Superior temporal gyrus (tissue), 1 donor: ENCODE measurements at regions not wholly inside any gene's neighbourhood (a gene's known extent, or its start where the extent isn't known, plus 50 kb on each side); places are given as distances from the start of the nearest gene placed in this dataset.
"Not testable (repeated sequence)": the region's sequence is repeated elsewhere in the genome, so short reads cannot be mapped to it uniquely, and the experiment has no call there.

ENCODE experiments used
- DNase-seq: peaks from one replicate; pipeline ENCODE4 v3.0.0-alpha.2; 2016; ENCODE audit errors: extremely low spot score

DNA sequence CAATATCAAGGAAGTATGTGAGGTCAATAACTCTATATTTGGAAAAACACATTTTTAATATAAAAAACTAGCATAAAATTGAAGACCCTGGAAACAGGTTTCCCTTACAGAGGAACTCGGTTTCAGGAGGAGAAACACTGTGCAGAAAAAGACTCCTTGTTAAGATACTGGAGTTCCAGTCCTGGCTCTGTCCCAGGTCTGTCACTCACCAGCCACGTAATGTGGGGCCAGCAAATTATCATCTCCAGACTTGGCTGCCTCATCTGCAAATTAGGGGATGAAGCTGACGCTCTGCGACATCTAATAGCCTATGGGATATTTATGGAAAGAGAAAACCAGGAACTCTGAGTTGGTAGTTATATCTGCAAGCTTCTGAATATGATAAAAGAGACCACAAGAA, 702.7 kb downstream of the EPHA7 start:
- no peak for DNase-seq

DNA sequence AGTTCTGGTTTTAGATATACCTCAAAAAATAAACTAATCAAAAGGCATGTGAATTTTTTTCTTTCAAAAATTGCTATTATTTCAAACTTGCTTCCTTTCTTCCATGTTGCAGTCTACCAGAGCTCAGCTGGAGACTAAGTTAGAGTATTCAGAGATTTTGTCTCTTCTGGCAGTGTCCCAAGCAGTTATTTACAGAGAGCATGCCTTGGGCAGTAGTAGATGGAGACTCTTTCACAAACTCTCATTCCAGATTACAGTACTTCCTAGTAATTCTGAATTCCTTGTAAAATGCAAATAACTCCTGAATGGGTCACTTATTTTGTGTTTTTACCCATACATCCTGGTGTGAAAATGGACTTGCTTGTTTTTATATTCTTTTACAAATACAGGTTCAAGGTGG, 703.4 kb downstream of the EPHA7 start:
- DNase-seq = no peak

DNA sequence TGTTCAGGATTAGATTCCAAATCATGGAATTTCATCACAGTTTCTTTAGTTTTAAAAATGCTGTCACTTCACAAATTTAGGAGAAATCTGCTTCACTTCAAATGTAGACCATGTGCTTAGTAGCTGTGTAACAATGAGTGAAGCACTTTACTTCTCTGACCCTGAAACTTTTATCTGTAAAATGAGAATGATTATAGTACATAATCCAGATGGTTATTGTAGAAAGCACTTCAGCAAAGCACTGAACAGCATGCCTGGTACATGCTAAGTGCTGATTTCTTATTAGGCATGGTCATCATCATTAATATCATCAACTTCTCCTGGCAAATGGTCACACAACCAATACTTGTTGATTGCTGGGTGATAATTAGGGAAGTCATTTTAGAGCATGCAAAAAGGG, 705.0 kb downstream of the EPHA7 start:
- no peak for DNase-seq

DNA sequence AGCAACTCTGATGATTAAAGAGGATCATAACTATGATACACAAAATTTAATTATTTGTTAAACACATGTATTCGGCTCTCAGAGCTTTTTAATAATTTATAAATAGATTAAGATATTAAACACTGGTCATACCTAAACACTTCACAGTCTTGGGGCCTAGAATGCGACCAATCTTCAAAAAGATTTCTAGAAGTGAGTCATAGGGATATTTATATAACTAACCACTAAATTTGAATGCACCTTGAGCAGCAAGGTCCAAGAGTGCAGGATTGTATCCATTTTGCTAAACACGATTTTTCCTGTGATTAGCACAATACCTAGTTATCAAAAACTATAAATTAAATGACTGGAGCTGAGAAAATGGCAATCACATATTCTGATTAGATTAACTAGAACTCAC, 709.3 kb downstream of the EPHA7 start:
- no peak for DNase-seq

DNA sequence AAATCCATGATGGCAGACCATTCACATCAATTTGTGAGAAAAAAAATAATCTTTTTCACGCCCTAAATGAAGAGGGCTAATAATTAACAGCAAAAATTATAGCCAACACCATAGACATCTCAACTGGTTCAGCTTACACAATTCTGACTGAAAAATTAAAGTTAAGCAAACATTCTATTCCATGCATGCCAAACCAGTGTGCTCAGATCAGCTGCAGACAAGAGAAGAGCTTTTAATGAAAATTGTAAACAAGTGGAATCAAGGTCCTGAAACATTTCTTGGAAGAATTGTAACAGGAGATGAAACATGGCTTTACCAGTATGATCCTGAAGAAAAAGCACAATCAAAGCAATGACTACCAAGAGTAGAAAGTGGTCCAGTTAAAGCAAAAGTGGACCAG, 710.4 kb downstream of the EPHA7 start:
- no peak for DNase-seq

DNA sequence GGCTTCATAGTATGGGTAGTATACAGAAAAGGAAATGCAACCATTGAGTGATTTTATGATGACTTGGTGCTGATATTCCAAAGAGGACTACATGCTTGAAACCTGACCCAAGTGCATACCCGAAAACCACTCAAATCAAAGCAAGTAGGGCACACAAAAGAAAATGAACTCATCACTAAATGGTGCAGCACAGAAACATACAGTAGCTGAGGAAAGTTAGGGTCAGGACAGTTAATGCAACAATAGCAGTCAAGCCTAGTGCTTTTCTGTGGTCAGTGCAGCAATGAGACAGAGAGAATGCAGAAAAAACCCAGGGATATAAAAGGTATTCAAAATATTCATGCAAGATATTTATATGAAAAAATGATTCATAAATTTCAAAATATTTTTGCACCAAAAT, 711.1 kb downstream of the EPHA7 start:
- DNase-seq = no peak

DNA sequence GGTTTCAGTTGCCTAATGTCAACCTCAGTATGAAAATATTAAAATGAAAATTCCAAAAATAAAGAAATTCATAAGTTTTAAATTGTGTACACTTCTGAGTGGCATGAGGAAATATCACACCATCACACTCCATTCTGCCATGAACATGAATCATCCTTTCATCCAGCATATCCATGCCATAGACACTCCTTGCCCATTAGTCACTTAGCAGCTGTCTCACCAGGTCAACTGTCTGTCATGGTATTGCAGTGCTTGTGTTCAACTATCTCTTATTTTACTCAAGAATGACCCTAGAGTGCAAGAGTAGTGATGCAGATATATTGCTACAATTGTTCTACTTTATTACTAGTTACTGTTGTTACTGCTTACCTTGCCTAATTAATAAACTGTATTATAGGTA, 712.4 kb downstream of the EPHA7 start:
- no peak for DNase-seq

DNA sequence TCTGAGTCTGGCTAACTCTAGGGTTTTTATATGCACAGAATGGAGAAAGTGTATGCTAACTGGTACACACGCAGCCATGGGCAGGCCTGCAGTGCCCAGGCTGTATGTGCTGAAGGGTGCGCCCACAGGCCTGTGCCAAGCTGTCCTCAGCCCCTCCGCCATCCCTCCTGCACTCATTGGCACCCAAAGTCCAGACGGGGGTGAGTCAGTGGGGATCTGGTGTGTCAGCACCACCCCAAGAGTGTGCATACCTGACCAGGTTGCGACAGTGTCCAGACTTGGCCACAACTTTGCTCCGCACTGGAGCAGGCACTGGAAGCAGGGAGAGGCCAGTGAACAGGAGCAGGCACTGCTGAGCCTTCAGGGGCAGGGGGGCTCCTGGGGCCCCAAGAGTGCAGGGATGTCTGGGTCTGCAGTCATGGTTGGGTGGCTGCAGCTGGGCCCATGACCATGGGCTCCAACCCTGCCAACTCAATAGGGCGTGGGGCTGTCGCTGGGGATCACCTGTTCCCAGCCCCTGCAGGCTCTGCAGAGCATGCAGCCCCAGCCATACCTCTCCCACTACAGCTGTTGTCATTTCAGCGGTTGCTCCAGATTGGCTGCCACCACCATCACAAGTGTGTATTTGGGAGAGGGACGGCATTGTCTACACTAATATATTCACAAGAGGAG, 717.8 kb downstream of the EPHA7 start:
- DNase-seq = no peak

DNA sequence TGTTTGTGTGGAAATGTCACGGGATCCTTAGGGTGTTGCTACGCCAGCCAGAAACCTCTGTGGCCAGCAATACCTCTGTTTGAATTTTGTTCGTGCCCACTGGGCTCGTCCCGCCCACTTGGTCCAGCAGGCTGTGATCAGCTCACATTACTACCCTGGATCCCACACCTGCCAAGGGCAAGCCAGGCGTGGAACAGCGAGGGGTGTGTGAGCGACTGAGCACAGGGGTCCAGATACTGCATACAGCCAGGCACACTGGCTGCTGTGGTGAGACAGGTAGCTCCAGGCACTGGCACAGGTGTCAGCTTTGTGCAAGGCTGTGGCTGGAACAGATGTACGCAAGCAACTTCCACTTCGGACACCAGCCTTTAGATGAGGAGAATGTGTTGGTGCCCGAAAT, 718.9 kb downstream of the EPHA7 start:
- no peak for DNase-seq

DNA sequence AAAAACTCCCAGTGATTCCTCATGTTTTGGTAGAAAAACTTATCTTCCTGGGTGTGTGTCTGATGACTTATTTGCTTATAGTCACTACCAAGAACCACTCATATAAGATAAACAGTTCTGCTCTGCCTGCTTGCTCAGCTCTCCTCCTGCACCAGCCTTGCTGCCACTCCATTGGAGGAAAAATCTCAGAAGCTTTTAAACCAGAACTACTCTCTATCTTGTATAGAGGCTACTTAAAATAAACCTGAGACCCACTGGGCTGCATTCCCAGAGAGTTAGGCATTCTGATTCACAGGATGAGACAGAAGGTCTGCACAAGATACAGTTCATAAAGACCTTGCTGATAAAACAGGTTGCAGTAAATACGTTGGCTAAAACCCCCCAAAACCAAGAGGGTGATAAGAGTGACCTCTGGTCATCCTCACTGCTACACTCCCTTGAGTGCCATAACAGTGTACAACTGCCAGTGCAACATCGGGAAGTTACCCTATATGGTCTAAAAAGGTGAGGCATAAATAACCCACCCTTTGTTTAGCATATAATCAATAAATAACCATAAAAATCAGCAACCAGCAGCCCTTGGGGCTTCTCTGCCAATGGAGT, 728.3 kb downstream of the EPHA7 start:
- DNase-seq = no peak

DNA sequence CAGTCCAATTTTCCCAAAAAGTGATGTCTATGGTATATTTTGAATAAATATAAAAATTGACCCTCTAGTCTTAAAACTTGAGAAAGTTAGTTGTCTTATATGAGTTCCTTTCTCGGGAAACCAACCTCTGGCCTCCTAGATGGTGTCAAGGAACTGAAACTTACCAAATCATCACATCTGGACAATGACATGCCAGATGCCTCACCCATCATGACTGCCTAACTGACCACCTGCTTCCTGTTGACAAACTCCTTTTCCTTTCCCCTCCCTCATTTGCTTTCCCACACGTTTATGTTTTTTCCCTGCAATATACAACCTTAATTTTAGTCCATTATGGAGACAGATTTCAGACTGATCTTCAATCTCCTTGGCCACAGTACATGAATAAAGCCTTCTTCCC, 731.0 kb downstream of the EPHA7 start:
- DNase-seq = no peak

DNA sequence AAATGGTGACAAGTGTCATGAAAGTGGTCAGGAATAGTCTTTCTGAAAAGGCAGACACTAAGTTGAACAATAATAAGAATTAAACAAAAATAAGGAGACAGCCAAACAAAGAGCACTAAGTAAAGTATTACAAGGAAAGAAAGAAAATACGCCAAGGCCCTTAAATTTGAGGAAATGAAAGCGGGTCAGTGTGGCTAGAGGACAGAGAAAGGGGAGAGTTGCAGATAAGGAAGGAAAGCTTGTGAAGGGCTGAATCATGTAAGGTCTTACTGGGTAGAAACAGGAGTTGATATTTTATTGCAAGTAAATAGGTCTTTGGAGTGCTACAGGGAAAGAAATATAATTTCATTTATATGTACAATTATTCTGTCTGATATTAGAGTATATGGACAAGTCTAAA, 732.1 kb downstream of the EPHA7 start:
- DNase-seq = no peak

DNA sequence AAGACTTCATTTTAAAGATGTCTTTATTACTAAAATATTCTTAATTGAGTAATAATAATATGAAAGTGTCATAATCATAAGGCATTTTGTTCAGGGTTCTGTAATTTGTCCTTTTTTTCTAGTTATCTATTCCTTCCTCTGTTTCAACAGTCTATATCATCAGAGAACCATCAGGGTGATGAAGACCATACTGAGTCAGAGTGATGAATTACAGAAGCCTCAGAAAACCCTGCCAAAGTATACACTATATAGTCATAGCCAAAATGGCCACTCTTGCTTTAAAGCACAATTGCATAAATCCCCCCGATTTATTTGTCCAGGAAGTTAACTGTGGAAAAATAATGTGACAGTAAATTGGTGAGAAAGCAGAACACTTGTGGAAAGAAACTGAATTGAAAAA, 735.0 kb downstream of the EPHA7 start:
- DNase-seq = no peak

DNA sequence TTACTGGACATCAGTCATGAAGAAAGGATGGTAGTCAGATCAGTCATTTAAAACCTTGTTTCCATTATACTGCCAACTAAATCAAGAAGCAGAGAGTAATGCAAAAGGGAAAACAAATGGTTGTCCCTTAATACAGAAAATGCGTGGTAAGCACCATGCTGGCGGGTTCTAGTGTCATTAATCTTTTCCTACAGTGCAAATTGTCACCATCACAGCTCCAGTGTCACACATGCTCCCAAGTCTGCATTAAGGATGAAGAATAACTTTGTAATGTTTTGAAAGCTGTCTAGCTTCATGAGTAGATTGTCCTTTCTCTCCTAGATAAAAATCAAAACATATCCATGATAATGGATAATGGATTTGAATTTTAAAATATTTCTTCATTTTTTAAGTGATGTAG, 735.6 kb downstream of the EPHA7 start:
- no peak for DNase-seq

DNA sequence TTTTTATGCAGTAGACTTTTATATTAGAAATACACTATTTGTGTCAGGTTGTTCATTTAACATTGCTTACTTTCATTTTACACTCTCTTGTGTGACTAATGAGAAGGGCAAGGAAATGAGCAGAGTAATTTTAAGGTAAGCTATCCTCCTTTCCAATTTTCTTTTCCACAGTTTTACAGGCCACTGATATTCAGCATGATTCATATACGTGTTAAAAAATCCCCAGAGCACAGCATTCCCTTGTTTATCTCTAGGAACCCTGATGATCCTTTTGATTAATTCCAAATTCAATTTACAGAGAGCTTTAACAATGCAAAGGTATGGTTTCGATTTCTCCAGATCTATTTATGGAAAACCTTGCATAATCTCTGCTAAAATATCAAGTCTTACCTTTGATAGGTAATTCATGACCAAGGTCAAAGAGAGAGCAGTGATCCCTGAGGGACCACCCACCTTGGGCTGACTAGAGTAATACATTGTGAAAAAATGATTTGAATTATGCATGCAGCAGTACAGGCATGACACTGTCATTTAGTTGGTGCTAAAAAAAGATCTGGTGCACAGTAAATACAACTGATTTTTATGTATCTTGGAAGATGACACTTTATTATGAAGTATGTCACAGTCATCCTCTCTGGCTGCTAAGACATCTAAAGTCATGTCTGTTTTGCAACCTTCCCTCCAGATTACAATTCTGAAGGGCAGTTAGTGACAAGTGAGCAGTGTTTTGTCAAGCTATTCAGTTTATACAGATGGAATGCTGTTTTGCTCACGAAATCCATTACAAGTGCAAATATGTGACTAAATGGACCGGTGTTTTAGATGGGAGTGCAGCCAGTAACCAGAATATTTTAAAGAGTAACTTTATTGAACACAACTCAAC, 736.6 kb downstream of the EPHA7 start:
- DNase-seq = no peak

DNA sequence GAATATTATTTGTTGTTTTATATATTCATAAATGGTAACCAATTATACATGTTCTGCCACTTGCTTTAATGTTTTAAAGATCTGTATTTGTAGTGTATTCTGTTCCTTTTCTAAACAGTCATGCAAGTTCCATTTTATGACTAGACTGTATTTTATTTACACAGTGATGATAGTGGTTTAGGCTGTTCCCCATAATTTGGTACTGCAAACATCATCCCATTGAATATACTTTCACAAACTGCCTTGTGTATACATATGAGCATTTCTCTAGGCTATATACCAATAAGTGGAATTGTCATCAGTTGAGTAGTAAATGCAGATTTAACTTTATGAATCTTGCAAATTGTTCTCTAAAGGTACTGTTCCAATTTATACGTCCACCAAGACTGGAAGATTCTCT, 738.0 kb downstream of the EPHA7 start:
- no peak for DNase-seq

DNA sequence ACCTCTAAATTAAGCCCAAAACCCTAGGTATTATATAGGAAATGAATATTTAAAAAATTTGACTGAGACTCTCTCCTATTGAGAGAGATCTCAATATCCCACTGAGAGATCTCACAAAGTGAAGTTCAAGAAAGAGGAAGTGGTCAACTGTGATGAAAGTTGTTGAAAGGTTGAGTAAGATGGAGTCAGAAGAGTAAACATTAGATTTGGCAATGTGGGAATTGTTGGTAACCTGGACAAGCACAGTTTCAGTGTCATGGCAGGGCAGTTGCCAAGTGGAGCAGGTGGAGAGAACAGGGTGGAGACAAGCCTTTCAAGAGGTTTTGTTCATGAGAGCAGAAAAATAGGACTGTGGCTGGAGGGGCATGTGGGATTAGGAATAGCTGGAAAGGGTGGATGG, 747.9 kb downstream of the EPHA7 start:
- DNase-seq = not testable (repeated sequence)

DNA sequence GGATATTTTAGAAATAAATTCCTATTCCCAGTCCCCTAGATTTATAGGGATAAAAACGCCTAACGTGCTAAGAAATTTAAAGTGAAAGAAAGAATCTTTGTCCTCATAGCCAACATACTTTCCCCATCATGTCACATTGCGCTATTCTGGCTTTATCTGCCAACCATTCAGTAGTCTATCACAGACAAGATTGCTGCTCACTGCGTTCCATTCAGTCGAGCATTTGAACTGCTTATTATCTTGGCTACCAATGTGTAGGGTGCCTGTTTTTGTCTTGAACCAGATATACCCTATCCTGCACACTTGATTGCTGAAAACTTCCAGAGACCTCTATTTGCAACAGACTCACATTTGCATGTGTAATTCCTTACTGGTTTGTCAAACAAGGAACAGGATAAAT, 751.5 kb downstream of the EPHA7 start:
- DNase-seq = no peak

DNA sequence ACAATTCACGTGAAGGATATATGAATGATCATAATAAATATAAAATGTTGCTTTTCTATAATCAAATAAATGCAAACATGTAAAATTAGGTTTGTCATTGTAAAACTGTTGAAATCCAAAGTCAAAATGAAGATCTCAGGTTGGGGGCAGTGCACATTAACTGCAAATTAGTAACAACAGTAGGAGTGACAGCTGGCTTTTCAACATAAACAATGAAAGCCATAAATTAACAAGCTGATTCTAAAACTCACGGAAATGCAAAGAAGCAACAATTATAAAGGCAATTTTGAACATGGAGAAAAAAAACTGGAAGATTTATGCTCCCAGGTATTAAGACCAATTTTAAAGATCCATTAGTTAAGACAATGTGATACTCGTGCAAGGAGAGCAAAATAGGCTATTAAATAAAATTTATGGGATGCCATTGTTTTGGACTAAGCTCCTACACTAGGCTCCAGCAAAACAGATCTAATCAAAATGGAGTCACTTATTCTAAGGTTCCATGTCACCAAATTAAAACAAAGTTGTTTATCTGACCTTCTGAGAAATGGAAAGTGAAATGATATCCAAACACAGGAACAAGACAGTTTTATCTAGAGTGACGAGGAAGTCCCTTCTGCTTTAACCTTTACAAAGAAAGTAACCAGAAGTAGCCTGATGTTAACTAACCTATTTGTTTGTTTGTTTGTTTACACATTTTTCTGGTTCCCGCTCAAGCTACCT, 770.8 kb downstream of the EPHA7 start:
- no peak for DNase-seq

DNA sequence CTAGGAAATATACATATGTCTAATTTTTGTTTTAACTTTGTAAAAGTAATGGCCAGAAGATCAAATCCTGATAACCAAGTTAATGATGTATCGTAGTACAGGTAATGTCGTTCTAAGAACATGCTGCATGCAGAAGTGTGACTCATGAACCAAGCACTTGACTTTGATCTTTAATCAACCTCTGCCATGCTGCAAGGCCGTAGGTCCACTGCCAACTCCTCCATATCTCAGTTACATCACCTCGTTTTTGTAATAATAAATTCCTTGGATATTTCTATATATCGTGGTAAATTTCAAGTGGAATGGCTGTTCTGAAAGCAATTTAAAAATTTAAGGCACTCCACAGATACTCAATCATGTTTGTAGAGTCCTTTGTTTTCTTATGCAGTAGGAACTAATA, 771.7 kb downstream of the EPHA7 start:
- no peak for DNase-seq

DNA sequence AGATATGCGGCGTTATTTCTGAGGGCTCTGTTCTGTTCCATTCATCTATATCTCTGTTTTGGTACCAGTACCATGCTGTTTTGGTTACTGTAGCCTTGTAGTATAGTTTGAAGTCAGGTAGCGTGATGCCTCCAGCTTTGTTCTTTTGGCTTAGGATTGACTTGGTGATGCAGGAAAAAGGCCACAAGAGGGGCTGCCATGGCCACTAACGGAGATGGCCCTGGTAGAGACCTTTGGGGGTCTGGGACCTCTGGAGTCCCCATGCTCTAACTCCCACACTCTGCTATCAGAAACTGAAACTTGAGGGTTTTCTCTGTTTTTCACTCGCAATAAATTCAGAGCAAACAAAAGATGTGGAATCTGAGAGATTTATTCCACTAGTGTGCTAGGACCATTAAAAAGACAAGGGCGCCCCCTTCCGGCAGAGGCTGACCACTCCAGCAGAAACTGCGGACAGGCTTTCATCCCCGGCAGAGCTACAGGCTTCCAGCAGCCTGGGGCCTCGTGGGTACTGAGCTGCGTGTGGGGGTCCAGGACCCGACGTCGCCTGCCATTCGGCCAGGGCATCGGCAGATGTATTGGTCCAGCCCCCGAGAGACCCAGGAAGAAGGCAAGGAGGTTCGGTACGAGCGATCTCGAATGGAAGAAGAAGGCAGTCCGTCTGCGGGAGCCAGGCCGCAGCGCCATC, 775.1 kb downstream of the EPHA7 start:
- not testable (repeated sequence) for DNase-seq
